GM20431 (cell line): ENCODE measurements at regions not wholly inside any gene's neighbourhood (a gene's known extent, or its start where the extent isn't known, plus 50 kb on each side); places are given as distances from the start of the nearest gene placed in this dataset.
"Not testable (repeated sequence)": the region's sequence is repeated elsewhere in the genome, so short reads cannot be mapped to it uniquely, and the experiment has no call there.

ENCODE experiments used
- in situ Hi-C: fragments of 300-500 bp; cut with MseI, MboI; formaldehyde crosslinking; loops from one replicate; pipeline ENCODE4 v1.15.0; 2020; ENCODE audit warnings: low sequenced_read_pairs; ENCODE audit not compliant: unreplicated experiment

DNA sequence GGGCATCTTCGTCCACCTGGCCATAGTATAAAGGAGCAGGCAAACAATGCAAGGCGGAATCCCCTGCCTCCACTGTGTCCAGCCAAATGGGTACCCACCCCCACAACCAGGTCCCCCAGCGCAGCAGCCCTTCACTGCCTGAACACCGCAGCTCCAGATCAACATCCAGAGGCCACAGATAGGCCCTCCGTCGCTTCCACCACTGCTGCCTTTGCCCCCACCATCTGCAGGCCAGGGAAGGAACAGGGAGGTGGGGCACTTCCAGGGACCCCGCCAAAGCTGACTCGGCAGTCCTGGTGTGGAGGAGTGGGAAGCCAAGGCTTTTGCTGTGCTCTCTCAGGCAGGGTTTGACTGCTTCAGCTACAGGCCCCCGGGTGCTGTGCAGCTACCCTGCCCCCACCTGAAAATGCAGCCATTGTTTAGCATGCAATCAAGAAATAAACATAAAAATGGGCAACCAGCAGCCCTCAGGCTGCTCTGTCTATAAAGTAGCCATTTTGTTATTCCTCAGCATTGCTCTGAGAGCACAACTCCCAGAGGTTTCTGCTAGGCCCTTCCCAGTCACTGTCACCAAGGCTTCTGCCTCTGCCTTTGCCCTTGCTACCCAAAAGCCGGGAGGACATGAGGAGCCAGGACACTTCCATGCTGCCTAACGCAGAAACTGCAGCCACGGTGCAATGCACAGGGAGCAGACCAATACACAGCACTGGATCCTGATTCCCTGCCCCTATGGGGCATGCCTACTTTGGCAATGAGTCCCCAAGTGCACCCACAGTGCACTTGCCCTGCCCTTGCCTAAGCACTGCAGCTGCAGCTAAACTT is 733.2 kb upstream of the KLHL1 start:
- in situ Hi-C loops, result no loop called here

DNA sequence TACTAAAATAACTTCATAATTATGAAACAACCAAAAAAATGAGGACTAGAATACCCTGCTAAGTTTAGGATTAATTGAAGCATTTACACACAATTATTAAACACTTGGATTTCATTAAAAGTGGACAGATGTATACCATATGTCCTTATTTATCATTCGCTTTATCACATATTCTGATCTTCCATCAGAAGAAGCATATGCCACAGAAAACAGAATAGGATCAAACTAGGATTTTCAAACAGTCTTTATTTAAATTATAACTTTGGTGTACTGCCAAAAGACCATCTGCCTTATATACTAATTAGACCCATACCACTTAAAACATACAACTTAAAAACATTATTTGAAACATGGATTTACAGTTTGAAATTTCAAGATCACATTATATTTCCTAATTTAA is 727.1 kb upstream of the KLHL1 start:
- in situ Hi-C loops, result no loop called here

DNA sequence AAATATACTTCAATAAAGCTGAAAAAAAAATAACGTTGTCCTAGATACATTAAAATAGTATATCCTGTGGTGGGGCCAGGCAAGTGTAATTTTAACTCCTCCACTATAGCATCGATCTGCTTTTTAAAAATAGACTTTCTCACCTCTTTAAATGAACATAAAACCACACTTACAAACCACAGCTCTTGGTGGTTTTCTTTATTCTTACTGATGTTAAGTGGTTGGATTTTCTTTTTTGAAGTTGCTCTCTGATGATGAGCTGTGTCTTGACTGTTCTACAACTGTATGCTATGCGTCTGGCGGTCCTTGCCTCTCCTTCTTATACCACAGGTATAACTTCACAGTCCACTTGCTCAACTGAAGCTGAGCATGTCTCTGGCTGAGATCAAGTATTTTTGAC is 721.5 kb upstream of the KLHL1 start:
- in situ Hi-C loops, result no loop called here

DNA sequence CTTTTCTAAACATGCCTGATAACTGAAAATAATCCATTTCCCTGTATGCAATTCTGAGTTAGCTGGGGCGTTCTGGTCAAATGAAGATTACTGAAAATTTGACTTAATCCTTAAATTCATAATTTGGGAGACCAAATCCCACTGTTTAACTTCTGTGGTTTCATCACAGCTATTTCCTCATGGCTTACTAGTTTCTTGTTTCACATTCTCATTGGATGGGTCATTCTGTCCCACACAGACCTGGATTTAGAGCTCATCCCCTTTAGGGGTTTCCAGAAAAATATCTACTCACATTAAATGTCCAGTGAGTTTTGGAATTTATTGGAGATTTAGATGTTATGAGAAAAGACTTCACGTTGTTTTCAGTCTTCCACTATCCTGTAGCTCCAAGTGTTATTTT is 709.3 kb upstream of the KLHL1 start:
- in situ Hi-C loops, result no loop called here

DNA sequence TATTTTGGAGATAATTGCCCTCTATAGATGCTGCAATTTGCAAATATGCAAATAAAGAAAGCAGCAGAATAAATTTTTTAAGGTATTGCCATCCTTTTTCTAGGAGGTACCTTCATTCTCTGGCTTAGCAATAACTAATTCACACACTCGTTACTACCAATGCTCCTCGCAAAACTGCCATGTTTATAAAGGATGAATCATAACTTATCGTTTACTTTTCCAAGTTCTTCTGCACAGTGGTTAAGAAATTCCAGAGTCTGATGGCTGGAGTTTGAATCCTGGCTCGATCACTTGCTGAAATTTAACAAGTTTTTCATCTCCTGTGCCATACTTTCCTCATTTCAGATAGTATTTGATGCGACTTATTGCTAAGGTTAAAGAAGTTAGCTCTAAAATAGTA is 708.6 kb upstream of the KLHL1 start:
- in situ Hi-C loops, result no loop called here

DNA sequence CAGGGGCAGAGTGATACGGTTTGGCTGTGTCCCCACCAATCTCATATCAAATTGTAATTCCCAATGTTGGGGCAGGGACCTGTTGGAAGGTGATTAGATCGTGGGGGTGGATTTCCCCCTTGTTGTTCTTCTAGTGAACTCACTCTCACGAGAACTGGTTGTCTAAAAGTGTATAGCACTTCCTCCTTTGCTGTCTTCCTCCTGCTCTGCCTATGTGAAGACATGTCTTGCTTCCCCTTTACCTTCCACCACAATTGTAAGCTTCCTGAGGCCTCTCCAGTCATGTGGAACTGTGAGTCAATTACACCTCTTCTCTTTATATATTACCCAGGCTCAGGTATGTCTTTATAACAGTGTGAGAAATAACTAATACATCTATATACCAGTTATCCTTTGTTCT is 706.4 kb upstream of the KLHL1 start:
- in situ Hi-C loops, result no loop called here

DNA sequence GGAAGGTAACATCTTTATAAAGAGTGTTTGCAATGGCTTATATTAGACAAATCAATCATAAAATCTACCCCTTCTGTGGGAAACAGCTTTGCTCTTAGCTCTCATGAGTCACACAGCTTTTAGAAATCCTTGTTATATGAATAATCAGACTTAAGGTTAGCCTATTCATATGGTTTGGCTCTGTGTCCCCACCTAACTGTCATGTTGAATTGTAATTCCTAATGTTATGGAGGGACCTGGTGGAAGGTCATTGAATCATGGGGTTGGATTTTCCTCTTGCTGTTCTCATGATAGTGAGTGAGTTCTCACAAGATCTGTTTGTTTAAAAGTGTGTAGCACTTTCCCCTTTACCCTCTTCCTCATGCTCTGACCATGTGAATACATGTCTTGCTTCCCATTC is 704.2 kb upstream of the KLHL1 start:
- in situ Hi-C loops, result no loop called here

DNA sequence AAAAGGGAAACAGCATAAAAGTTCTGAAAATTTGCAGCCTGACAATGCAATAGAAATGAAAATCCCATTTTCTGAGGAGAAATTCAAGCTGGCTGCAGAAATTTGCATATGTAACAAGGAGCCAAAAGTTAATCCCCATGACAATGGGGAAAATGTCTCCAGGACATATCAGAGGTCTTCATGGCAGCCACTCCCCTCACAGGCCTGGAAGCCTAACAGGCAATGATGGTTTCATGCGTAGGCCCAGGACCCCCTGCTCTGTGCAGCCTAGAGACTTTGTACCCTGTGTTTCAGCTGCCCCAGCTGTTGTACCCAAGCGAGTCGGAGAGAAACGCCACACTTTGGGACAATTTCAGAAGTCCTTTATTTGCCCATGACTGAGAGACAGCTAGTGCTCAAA is 701.3 kb upstream of the KLHL1 start:
- in situ Hi-C loops, result no loop called here

DNA sequence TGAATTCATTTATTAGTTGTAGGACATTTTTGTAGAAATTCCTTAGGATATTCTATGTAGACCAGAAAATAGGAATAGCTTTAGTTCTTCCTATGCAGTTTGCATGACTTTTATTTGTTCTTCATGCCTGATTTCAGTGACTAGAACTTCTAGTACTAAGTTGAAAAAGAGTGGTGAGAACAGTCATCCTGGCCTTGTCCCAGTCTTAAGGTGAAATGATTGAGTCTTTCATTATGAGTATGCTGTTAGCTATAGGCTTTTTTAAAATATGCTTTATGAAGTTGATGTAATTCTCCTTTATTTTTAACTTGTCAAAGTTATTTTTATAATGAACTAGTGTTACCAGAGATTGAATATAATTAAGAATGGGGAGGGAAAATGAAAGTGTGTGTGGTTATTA is 690.1 kb upstream of the KLHL1 start:
- in situ Hi-C loops, result no loop called here

DNA sequence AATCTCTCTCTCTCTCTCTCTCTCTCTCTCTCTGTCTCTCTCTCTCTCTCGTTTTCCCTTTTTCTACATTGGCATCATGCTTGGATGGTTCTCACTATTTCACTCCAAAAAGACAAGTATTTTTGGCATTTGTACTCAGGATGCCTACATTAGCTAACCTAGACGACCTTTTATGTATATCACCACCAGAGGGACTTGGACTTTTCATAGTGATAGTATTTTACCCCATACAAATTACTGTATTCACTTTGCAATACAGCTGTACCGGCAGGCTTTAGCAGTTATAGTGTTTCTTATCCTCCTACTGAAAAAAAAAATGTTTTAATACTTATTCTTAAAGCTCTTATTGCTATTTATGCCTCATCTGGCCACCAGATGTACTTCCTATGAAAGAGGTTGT is 687.2 kb upstream of the KLHL1 start:
- in situ Hi-C loops, result no loop called here

DNA sequence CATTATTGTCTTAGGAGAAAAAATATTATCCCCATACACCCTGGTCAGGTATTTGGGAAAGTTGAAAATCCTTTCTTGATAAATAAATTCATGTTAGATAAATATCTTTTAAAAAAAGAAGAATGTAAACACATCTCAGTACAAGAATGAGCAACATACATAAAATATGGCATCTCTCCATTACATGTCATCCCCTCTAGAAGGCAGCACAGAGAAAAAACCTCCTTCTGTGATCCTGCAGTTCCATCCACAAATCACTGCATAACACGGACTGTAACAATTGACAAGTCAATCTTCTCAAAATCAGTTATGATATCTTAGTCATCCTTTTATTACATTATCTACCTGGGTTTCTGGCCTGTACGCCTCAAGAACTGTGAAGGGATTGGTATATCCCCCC is 683.9 kb upstream of the KLHL1 start:
- in situ Hi-C loops, result no loop called here

DNA sequence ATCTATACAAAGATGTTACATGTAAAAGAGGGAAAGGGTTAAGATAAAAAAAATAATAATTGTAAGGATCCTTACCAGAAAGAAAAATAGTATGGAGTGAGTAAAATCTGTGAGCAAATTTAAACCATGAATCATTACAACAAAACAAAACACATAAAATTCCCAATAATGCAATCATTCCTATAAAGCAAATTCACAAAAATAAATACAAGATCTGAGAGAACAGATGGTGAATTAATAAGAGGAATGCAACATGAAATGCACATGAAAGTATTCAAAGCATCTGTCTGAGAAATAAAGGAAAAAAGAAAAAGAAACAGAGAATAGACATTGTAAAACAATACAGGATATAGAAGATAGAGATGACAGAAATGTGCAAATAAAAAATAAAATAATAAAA is 681.5 kb upstream of the KLHL1 start:
- in situ Hi-C loops, result no loop called here

DNA sequence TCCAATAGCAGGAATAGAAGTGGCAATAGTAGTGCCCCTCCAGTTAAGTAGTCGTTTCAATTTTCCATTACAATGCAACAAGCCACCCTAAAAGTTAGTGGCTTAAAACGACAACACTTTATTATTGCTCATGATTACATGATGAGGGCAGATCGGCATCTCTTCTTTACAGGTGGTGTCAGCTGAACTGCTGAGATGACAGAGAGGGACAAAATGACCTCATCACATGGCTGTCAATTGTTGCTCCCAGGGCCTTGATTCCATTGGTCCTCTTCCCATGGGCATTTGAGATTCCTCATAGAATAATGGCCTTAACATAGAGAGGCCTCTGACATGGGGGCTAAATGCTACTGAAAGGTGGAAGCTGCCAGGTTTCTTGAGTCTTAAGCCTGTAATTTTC is 679.8 kb upstream of the KLHL1 start:
- in situ Hi-C loops, result no loop called here

DNA sequence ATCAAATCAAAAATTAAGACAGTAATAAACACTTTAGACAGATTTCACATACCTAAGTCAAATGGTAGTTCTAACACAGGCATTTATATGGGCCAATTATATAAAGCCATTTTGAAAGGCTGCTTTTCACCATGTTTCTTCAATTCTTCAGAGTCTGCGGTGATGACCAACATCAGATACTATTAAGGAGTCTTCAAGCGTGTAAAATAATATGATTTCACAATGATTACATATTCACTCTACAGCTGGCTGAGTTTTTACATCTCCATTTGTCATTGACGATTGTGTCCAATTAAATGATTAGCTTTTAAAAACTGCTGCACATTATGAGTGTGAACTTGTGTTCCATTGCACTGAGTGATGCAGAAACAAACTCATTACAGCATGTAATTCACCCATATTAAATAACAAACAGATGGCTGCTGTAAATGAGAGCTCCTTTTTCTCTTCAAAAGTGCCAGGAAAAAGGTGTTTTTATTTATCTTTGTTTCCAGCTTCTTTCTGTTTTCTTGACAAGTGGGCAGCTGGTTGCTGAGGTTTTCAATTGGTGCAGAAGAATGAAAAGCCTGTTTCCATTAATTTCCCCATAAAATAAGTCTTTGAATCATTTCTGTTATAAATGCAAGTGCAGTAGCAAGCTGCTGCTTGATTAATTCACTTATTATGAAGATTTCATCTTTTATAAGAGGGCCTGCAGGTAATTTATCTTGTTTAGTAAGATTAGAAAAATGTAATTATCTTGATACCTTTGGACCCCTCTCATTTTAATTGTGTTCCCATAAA is 676.1 kb upstream of the KLHL1 start:
- in situ Hi-C loops, result no loop called here

DNA sequence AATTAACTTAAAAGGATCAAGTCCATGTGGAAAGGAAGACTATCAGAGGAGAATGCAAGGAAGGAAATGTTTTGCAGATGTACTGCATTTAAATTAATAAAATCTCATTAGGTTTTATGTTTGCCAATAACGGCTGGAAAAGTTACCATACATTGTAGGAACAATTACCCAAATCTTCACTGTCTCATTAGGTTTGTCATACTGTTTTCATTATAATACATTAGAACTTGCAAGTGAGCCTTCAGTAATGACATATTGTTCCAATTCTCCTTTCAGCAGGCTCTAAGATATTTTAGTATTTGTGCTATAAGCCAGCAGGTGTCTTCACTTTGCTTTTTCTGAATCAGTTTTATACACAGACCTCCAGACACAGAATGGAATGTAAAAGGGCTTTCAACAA is 661.6 kb upstream of the KLHL1 start:
- in situ Hi-C loops, result no loop called here

DNA sequence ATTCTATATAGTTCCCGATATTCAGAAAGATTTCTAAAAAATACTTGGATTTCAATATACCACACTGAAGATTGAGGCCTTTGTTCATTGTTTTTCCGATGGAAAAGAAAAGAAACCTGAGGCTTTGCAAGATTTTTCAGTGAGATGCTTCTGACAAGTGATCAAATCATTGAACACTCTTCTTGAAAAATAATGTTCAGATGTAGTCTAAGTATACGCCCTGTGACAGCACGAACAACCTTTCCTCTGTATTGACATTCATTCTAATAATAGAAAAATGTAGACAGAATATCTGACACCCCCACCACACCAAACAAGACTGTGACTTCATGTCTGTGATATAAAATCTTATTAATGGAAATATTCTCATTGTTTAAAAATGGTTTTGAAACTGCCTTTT is 650.7 kb upstream of the KLHL1 start:
- in situ Hi-C loops, result no loop called here

DNA sequence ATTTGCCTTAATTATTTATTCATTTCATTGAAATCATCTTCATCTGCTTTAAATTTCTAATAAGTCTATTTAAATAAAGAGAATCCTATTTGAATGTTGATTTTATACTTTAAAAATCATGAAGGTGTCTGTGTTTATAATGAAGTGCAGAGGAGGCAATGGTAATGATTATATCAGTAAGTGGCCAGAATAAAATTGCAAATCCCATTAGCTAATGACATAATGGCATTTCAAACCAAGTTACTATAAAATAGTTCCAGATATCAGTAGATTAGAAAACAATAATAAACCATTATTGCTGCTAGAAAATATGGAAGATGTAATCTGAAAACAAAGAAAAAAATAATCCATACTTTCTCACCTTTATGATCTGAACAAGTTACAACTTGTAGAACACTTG is 647.8 kb upstream of the KLHL1 start:
- in situ Hi-C loops, result no loop called here

DNA sequence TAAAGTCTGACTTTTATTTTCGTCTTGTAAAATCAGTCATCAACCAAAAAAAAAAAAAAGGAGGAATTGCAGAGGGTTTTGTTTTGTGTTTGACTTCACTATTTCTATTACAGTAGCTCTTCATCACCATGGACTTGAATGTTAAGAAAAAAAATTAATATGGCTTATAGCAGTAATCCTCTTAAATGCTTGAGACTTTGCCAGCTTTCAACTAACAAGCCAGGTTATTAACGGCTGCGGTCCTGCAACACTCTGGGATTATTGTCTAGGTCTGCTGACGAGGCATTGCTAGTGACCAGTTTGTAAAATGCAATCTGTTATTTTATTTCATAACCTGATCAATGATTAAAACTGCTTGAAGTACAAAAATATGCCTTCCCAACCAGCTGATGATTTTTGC is 647.2 kb upstream of the KLHL1 start:
- in situ Hi-C loops, result no loop called here

DNA sequence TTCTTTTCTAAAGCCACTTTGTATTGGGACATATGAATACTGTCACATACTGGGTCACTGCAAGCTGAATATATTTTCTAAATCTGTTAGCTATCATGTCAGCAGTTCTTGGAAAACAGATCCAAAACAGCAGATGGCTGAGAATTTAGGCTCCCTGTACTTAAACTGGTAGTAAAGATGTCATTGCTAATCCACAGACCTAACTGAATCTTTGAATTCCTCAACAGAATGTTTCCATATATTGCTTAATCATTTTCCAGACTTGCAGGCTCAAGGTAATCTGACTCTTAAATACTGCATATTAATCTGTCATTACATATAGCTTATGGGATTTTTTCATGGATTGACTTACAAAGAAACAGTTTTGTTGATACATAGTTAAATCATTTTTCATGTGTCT is 639.0 kb upstream of the KLHL1 start:
- in situ Hi-C loops, result no loop called here

DNA sequence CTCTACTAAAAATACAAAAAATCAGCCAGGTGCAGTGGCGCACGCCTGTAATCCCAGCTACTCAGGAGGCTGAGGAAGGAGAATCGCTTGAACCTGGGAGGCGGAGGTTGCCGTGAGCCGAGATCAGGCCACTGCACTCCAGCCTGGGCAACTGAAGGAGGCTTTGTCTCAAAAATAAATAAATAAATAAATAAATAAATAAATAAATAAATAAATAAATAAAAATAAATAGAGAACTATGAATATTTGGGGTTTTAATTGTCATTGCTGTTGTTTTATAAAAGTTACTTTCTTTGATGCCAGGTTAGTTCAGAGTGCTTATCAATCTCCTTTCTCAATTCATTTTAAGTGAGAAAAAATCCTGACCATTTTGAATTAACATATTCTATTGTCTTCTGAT is 638.2 kb upstream of the KLHL1 start:
- in situ Hi-C loops, result not testable (repeated sequence)

DNA sequence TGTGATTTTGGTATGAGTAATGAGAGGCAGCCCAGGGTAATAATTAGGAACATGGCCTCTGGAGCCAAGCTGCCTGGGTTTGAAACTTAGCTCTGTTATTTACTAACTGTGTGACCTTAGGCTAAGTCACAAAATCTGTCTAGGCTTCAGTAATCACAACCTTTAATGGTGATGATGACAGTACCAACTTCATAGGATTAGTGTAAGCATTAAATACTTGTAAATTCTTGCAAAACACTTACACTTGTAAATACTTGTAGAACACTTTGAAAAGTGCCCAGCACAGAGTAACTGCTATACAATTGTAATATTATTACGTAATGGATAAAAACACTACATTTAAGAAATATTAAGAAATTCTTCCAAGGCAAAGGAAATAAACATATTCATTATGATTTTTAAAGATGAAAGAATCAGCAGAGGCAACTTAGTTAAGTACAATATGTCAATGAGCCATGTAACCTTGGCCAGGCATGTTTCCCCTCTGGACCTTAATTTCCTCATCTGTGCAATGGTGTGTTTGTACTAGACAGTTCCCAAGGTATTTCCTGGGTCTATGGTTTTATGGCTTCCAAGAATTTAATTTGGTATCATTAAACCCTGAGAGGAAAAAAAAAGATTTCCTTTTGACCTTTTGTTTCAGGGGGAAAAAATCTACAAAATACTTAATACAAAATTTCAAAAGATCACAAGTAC is 628.5 kb upstream of the KLHL1 start:
- in situ Hi-C loops, result no loop called here
